NCI-H1436 treated with DMSO at 0.1 percent for 48 hours (cell line): ENCODE measurements at regions not wholly inside any gene's neighbourhood (a gene's known extent, or its start where the extent isn't known, plus 50 kb on each side); places are given as distances from the start of the nearest gene placed in this dataset.

ENCODE experiments used
- DNase-seq: peaks from one replicate; lab custom pipeline; 2025; lab: John Stamatoyannopoulos, UW

- DNase-seq, result no peak
Measured at GRCh38 chr13:63206461-63206860, 1790.8 kb upstream of the PCDH20 start.

- no peak for DNase-seq
Measured at GRCh38 chr13:63201493-63201892, 1785.8 kb upstream of the PCDH20 start.

GRCh38 chr13:63199508-63199907, 1783.9 kb upstream of the PCDH20 start:
- no peak for DNase-seq

GRCh38 chr13:63198071-63198470, 1782.4 kb upstream of the PCDH20 start:
- no peak for DNase-seq

- no peak for DNase-seq
Measured at GRCh38 chr13:63195726-63196125, 1780.1 kb upstream of the PCDH20 start.

- DNase-seq, result no peak
Measured at GRCh38 chr13:63190742-63191141, 1775.1 kb upstream of the PCDH20 start.

- no peak for DNase-seq
Measured at GRCh38 chr13:63190219-63190618, 1774.6 kb upstream of the PCDH20 start.

- DNase-seq, result no peak
Measured at GRCh38 chr13:63189712-63190111, 1774.1 kb upstream of the PCDH20 start.

- DNase-seq, result no peak
Measured at GRCh38 chr13:63184693-63185092, 1769.0 kb upstream of the PCDH20 start.

- no peak for DNase-seq
Measured at GRCh38 chr13:63175536-63175935, 1759.9 kb upstream of the PCDH20 start.

- DNase-seq, result no peak
Measured at GRCh38 chr13:63167699-63168337, 1752.2 kb upstream of the PCDH20 start.

GRCh38 chr13:63166345-63166744, 1750.7 kb upstream of the PCDH20 start:
- no peak for DNase-seq

- no peak for DNase-seq
Measured at GRCh38 chr13:63163903-63164302, 1748.3 kb upstream of the PCDH20 start.

- DNase-seq, result no peak
Measured at GRCh38 chr13:63161219-63161618, 1745.6 kb upstream of the PCDH20 start.

- DNase-seq, result no peak
Measured at GRCh38 chr13:63156816-63157215, 1741.2 kb upstream of the PCDH20 start.

GRCh38 chr13:63149375-63149774, 1733.7 kb upstream of the PCDH20 start:
- DNase-seq, result no peak

GRCh38 chr13:63139277-63139676, 1723.6 kb upstream of the PCDH20 start:
- no peak for DNase-seq

- DNase-seq, result no peak
Measured at GRCh38 chr13:63129995-63130394, 1714.3 kb upstream of the PCDH20 start.

- no peak for DNase-seq
Measured at GRCh38 chr13:63128716-63129115, 1713.1 kb upstream of the PCDH20 start.

GRCh38 chr13:63124863-63125262, 1709.2 kb upstream of the PCDH20 start:
- no peak for DNase-seq

GRCh38 chr13:63120883-63121282, 1705.2 kb upstream of the PCDH20 start:
- DNase-seq, result no peak

GRCh38 chr13:63117710-63118109, 1702.1 kb upstream of the PCDH20 start:
- DNase-seq, result no peak

GRCh38 chr13:63112799-63113395, 1697.2 kb upstream of the PCDH20 start:
- DNase-seq, result no peak

- no peak for DNase-seq
Measured at GRCh38 chr13:63110466-63110865, 1694.8 kb upstream of the PCDH20 start.
